Keratinocyte (primary cell): ENCODE measurements at regions not wholly inside any gene's neighbourhood (a gene's known extent, or its start where the extent isn't known, plus 50 kb on each side); places are given as distances from the start of the nearest gene placed in this dataset.

Source experiments
- DNase-seq: peaks from one replicate; pipeline ENCODE4 v3.0.0-alpha.2; 2011; ENCODE audit warnings: low read depth, missing footprints, low spot score
- FAIRE-seq: peaks from 2 replicates; lab custom pipeline; 2011; peaks lifted over from hg19 to GRCh38; lab: Jason Lieb, UNC
- H2AFZ ChIP-seq: 2 replicates; pipeline ENCODE4 v1.6.0; 2012; ENCODE audit warnings: low read length, control low read depth, inconsistent platforms; ENCODE audit not compliant: control insufficient read depth
- H3K27ac ChIP-seq: 2 replicates; pipeline ENCODE4 v1.5.1; 2011; ENCODE audit warnings: low read length; ENCODE audit not compliant: control insufficient read depth, insufficient read depth
- H3K27me3 ChIP-seq: 3 replicates; pipeline ENCODE4 v1.6.0; 2011; ENCODE audit warnings: low read length; ENCODE audit not compliant: control insufficient read depth, insufficient read depth; ENCODE audit errors: extremely low read depth
- H3K36me3 ChIP-seq, 2 experiments: 2 replicates in 1 of 2; 3 replicates in 1 of 2; pipeline ENCODE4 v1.5.1; 2011; ENCODE audit warnings: low read length in 2 of 2, mild to moderate bottlenecking in 1 of 2; ENCODE audit not compliant: control insufficient read depth in 2 of 2, insufficient read depth in 2 of 2; ENCODE audit errors: extremely low read depth in 1 of 2
- H3K4me1 ChIP-seq: 3 replicates; pipeline ENCODE4 v1.5.1; 2011; ENCODE audit warnings: low read length; ENCODE audit not compliant: control insufficient read depth, insufficient read depth; ENCODE audit errors: extremely low read depth
- H3K4me2 ChIP-seq: 3 replicates; pipeline ENCODE4 v1.6.0; 2011; ENCODE audit warnings: low read depth, low read length; ENCODE audit not compliant: control insufficient read depth, insufficient read depth; ENCODE audit errors: extremely low read depth
- H3K4me3 ChIP-seq, 3 experiments: fragments of 200-600 bp in 1 of 3; sonication (generic) in 1 of 3; 2 replicates in 2 of 3; 3 replicates in 1 of 3; pipeline ENCODE4 v1.5.1; 2011 to 2016; ENCODE audit warnings: low read length in 3 of 3, mild to moderate bottlenecking in 3 of 3, control low read depth in 2 of 3, inconsistent platforms in 1 of 3, low read depth in 1 of 3, mixed read lengths in 1 of 3, mixed run types in 1 of 3, moderate library complexity in 1 of 3; ENCODE audit not compliant: control insufficient read depth in 2 of 3, insufficient read depth in 2 of 3; ENCODE audit errors: extremely low read depth in 1 of 3
- H3K79me2 ChIP-seq: 2 replicates; pipeline ENCODE4 v1.6.0; 2012; ENCODE audit warnings: low read length; ENCODE audit not compliant: control insufficient read depth, insufficient read depth
- H3K9ac ChIP-seq: 3 replicates; pipeline ENCODE4 v1.6.0; 2011; ENCODE audit warnings: low read length; ENCODE audit not compliant: control insufficient read depth, insufficient read depth; ENCODE audit errors: extremely low read depth
- H3K9me1 ChIP-seq: 3 replicates; pipeline ENCODE4 v1.6.0; 2011; ENCODE audit warnings: low read length; ENCODE audit not compliant: control insufficient read depth, insufficient read depth; ENCODE audit errors: extremely low read depth
- H3K9me3 ChIP-seq: 2 replicates; pipeline ENCODE4 v1.5.1; 2012; ENCODE audit warnings: low read depth, low read length; ENCODE audit not compliant: control insufficient read depth
- H4K20me1 ChIP-seq: 3 replicates; pipeline ENCODE4 v1.6.0; 2011; ENCODE audit warnings: low read length; ENCODE audit not compliant: control insufficient read depth, insufficient read depth; ENCODE audit errors: extremely low read depth
- EZH2 ChIP-seq: IDR thresholded peaks from one replicate; pipeline ENCODE4 v1.6.1; 2012; ENCODE audit warnings: inconsistent platforms, mild to moderate bottlenecking, low read length, moderate library complexity
- dilution Hi-C: fragments of 300-500 bp; cut with MboI; formaldehyde crosslinking; loops from one replicate; pipeline ENCODE4 v1.7.0; 2020; ENCODE audit warnings: low sequenced_read_pairs; ENCODE audit not compliant: extremely low pct_ligation_motif_present
- TF ChIP-seq, protein P1 (sequence below), 3 experiments: IDR thresholded peaks in 1 of 3; conservative IDR thresholded peaks in 1 of 3; optimal IDR thresholded peaks in 1 of 3; 2 replicates in 2 of 3; 3 replicates in 1 of 3; pipeline versions ENCODE3 to v1.5.1; 2011; ENCODE audit warnings: low read length in 3 of 3, mild to moderate bottlenecking in 3 of 3, moderate library complexity in 2 of 3, control low read depth in 1 of 3, inconsistent platforms in 1 of 3; ENCODE audit not compliant: insufficient read depth in 2 of 3; ENCODE audit errors: extremely low read depth in 1 of 3

DNA sequence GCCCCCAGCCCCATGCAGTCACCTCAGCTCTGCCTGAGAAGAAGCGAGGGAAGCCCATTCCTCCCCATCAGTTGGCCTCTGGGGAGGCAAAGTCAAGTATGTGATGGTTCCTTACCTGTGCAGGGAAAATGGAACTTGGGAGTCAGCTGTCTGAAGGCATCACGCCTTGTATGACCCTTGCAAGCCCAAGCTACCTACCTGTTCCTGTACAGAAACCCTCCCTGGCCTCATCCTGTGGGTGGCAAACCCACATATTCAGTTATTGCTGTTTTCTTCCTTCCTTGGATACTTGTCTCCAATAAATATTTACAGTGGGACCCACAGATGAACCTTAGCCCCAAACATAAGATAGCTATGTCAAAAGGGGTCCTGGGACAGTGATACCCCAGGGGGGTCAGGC is 92.2 kb upstream of the MLN start:
- Histone ChIP-seq H3K4me2 (no peak overlapping the region), H3K79me2 (no peaks in the 10 kb centered on the region), H3K27me3 (peaks cover 10% of the 10 kb centered on the region), H3K4me3 (no peak overlapping the region), H3K36me3 (no peaks in the 10 kb centered on the region), H3K27ac (no peak overlapping the region), H2AFZ (no peak overlapping the region), H3K9ac (no peak overlapping the region), H3K9me3 (peaks cover 4% of the 10 kb centered on the region), H3K4me1 (no peaks in the 10 kb centered on the region), H3K9me1 (no peaks in the 10 kb centered on the region), H4K20me1 (no peaks in the 10 kb centered on the region)
- DNase-seq (no peak), FAIRE-seq (no peak)
- dilution Hi-C loops: no loop called here
- TF ChIP-seq EZH2: no peak
- TF ChIP-seq, protein P1, sequence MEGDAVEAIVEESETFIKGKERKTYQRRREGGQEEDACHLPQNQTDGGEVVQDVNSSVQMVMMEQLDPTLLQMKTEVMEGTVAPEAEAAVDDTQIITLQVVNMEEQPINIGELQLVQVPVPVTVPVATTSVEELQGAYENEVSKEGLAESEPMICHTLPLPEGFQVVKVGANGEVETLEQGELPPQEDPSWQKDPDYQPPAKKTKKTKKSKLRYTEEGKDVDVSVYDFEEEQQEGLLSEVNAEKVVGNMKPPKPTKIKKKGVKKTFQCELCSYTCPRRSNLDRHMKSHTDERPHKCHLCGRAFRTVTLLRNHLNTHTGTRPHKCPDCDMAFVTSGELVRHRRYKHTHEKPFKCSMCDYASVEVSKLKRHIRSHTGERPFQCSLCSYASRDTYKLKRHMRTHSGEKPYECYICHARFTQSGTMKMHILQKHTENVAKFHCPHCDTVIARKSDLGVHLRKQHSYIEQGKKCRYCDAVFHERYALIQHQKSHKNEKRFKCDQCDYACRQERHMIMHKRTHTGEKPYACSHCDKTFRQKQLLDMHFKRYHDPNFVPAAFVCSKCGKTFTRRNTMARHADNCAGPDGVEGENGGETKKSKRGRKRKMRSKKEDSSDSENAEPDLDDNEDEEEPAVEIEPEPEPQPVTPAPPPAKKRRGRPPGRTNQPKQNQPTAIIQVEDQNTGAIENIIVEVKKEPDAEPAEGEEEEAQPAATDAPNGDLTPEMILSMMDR (optimal IDR thresholded peaks at IDR 0.05 in 1 of 3, IDR thresholded peaks at IDR 0.05 in 1 of 3, conservative IDR thresholded peaks at IDR 0.05 in 1 of 3; ENCODE audit: extremely low read depth in 1 of 3, insufficient read depth in 2 of 3, low read length in 3 of 3): no peak

DNA sequence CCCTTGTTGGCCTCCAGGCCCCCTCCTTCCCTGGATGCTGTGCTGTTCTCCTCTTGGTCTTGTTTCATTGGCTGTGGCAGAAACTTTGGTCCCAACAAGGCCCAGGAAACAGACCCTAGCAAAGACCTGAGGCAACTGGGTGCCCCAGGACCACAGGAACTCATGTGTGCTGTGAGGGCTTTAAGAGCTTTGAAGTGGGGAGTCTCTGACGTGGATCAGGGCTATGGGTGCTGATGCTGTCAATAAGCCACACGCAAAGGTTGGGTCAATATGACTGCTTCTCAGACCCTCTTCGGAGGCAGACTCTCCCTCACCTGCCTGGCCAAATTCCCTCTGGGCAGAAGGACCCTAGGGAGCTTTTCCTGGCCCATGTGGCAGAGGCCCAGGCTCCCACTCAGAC is 91.5 kb upstream of the MLN start:
- H3K36me3 ChIP-seq: no peaks in the 10 kb centered on the region
- no peaks in the 10 kb centered on the region for H3K4me1 ChIP-seq
- no peaks in the 10 kb centered on the region for H4K20me1 ChIP-seq
- H3K27me3 ChIP-seq: peaks cover 7% of the 10 kb centered on the region
- H3K4me2 ChIP-seq: no peak overlapping the region
- FAIRE-seq (no peak), DNase-seq (no peak)
- no peaks in the 10 kb centered on the region for H3K79me2 ChIP-seq
- no peak overlapping the region for H3K9ac ChIP-seq
- peaks cover 2% of the 10 kb centered on the region for H3K9me3 ChIP-seq
- dilution Hi-C loops: no loop called here
- no peaks in the 10 kb centered on the region for H3K9me1 ChIP-seq
- no peak overlapping the region for H3K4me3 ChIP-seq
- no peak overlapping the region for H3K27ac ChIP-seq
- H2AFZ ChIP-seq: no peak overlapping the region
- TF ChIP-seq, protein P1 (optimal IDR thresholded peaks at IDR 0.05 in 1 of 3, IDR thresholded peaks at IDR 0.05 in 1 of 3, conservative IDR thresholded peaks at IDR 0.05 in 1 of 3; ENCODE audit: extremely low read depth in 1 of 3, insufficient read depth in 2 of 3, low read length in 3 of 3): no peak
- TF ChIP-seq EZH2: no peak
